NOMO-1 (cell line): ENCODE measurements at regions not wholly inside any gene's neighbourhood (a gene's known extent, or its start where the extent isn't known, plus 50 kb on each side); places are given as distances from the start of the nearest gene placed in this dataset.
"Not testable (repeated sequence)": the region's sequence is repeated elsewhere in the genome, so short reads cannot be mapped to it uniquely, and the experiment has no call there.

Experiments
- DNase-seq, 2 experiments: peaks; one replicate each; lab custom pipeline; 2025; ENCODE audit not compliant: unreplicated experiment in 2 of 2; lab: John Stamatoyannopoulos, UW

DNA sequence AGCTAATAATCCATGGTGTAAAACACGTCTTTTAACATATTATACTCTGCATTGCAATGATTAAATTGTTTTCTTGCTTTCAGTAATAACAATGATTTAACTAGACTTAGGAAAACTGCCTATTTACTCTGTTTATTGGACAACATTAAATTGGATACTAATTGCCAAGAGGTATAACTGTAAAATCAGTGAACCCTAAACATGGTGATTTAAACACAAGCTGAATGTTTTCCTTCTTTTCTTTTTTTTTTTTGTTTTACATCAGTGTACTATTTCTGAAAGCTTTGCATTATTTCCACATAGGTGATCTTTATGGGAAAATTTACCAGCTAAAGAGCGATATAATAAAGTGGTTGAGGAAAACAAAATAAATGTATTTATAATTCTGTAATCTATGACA, 276.7 kb downstream of the PCDH7 start:
- DNase-seq: no peak

DNA sequence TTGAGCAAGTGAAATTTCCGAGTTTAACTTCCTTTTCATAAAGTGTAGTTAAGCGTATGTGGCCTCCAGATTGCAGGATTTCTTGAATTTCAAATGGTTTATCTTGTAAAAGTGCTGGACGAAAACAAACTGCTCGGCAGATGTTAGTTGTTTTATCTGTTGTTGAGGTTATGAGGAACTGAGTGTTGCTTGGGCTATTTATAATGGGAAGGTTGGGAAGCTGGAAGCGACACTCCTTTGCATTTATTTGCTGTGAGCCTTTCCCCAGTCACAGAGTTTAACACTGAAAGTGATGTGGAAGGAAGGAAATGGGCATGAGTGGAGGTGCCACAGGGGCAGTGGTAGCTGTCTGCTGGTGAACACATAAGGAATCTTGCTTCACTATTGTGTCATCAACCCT, 284.9 kb downstream of the PCDH7 start:
- no peak for DNase-seq

DNA sequence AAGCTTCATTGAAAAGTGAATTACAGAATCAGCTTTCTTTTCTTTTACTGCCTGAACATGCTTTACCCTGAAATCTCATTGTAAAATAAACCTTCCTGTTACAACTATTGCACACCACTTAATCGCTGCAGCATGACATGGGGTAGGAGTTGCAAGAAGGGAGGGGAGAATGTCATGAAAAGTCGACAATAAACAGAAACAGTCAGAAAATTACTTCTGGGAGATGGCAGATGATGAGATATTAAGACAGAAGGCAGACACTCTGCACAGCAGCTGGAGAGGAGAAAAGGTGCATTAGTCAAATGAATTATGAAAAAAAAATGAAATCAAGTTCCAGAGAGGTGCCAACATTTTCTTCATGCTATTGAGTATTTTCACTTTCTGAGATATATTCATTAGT, 287.7 kb downstream of the PCDH7 start:
- DNase-seq: no peak

DNA sequence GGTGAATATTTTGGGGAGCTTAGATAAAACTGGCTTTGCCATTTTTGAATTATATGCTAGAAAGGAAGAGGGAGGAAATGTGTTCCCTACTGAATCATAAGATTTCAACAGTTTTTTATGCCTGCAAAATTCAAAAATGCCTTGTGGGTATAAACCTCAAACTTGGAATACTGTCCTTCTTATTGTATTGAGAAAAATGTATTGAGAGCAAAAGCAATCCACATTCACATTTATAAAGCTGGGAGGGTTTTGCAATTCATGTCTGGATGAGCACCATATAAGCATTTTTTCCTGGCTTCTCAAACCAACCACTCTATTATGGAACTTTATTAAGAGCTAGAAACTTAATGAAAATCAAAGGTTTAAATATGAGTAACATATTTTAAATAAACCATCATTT, 289.8 kb downstream of the PCDH7 start:
- no peak for DNase-seq

DNA sequence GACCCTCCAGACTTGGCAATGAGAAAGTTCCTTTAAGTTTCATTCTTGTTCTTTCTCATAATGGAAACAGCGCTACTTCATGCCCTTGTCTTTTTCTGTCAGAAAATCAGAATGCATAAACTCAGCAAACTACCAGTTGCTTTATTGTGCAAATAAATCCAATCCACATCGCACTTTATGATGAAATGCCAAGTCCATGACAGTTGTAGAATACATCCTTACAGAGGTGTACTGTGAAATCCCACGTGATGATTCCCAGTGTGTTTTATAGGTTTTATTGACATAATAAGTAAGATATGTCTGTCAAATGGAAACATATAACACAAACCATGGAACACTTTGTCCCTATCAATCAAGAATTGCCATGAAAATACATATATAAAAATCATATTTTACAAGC, 295.0 kb downstream of the PCDH7 start:
- no peak for DNase-seq

DNA sequence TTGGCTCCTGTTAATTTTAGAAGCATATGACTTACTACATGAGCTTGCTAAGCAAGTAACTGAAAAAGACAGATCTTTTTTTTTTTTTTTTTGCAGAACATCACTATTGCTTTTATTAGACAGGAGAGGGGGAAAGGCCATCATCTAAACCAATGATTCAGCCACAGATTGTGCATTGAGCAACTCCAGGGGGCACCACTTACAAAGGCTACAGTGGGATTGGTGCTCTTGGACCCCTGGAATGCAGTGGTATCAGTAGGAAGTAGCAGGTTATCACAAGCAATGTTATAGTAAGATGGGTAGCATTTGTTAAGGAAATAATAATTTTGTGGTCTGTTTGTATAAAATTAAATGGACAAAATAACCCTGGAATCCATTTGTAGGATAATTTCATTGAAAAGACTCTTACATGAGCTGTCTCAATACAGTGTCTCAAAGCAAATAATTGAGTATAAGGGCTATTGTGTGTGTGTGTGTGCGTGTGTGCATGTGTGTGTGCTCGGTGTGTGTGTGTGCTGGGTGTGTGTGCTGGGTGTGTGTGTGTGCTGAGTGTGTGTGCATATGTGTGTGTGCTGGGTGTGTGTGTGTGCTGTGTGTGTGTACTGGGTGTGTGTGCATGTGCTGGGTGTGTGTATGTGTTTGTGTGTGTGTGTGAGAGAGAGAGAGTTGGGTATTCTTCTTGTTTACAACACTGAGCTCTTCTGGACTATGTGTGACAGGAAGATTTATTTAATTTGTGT, 296.3 kb downstream of the PCDH7 start:
- DNase-seq: no peak

DNA sequence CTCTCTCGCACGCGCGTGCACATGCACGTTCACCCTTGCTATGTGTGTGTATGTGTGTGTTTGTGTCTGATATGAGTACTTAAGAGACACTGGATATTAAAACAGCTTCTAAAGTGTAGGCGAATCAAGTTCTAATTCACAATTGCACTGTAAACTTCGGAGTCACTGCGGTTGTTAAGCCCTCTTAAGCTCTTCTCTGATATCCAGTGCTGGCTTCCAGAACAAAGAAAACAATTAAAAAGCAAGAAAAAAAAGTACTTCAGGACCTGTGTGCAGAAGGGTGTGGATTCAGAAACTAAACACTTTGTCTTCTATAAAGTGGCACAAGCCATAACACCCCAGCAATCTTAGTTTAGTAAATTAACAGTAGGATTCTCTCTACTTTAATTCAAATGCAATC, 300.2 kb downstream of the PCDH7 start:
- DNase-seq: no peak

DNA sequence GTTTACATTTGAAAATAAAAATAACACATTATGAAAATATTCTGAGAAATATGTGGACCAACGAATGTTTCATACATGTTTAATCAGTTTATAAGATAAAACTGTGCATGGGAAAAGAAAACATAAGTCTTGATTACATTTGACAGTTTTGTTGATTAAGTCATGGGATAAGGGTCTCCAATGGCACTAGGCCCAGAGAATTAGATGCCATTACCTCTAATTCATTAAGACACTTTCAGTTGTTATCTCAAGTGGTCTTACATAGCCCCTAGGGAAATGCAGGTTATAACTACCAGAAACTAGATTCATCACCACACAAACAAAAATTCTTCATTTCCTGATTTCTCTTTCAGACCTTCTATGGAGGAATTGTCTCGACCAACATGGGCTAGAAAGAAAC, 300.8 kb downstream of the PCDH7 start:
- DNase-seq: no peak

DNA sequence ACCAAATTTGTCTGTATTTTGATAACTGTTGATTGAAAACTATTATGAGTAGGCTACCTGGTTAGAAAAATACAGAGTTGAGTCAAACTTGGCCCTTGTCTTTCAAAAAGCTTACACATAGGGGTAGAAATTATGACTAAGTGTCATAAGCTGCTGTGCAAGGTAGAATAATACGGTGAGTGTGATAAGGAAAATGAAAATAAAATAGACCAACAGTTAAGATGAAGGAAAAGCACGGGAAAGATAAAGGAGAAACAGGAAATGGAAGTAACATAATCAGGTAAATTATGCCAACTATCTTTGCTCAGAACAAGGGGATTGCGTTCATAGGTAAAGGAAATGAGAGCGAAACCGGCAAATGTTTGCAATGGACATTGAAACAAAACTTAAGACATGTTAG, 302.5 kb downstream of the PCDH7 start:
- DNase-seq: no peak

DNA sequence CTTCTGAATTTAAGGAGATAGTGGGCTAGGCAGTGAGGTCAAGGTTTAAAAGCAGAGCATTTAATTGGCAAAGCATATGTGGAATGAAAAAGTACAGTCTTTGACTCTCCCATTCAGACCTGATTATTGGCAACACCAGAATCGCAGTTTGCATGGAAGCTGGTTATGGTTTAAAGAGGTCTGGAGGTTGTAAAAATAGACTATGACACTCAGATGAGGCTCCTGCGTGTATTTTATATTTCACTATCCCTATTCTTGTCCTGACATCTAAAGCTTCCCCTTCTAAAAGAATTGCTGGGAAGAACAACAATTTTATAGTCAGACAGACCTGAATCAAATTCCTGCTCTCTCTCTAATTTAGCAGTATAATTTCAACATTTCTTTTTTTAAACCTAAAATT, 302.9 kb downstream of the PCDH7 start:
- DNase-seq: no peak

DNA sequence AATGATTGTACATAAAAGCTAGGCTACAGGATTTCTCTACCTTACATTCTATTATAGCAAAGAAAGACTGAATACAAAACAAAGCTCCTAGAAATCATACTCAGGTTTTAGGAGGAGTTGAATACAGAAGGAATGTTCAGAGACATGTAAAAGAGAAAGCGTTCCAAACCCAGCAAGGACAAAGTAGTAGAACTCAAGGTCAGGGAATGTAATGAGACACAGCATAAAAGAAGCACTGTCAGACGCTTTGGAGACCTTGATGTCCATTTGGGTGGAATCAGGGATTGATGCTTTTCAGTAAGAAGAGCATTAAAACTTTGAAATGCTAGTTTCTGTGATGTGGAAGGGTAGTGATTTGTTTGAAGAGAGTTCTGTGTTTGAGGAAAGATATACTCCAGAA, 303.6 kb downstream of the PCDH7 start:
- DNase-seq: no peak

DNA sequence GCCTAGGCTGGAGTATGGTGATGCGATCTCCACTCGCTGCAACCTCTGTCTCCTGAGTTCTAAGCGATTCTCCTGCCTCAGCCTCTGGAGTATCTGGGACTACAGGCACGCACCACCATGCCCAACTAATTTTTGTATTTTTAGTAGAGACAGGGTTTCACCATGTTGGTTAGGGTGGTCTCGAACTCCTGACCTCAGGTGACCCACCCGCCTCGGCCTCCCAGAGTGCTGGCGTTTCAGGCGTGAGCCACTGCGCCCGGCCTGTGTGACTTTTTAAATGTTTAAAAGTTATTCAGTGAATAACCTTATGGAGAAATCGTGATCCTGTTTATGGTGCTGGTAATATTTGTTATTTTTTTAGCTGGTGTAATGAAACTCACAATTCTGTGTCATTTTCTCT, 304.6 kb downstream of the PCDH7 start:
- not testable (repeated sequence) for DNase-seq

DNA sequence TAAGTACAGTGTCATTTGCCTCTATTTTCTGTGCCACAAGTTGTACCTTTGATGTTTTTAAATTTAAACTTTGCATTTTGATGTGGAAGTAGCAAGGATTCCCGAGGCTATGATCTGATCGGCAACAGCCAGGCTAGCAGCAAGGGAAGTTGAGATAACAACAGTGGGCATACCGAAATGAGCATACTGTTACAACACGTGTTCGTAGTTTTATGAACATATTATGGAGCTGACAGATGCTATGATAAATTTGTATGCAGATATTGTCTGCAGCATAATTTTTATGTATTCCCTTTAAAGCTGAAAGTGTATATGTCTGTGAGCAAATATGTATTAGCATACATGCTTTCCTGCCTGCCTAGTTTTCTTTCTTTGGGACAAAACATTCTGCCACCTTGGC, 306.1 kb downstream of the PCDH7 start:
- DNase-seq: no peak

DNA sequence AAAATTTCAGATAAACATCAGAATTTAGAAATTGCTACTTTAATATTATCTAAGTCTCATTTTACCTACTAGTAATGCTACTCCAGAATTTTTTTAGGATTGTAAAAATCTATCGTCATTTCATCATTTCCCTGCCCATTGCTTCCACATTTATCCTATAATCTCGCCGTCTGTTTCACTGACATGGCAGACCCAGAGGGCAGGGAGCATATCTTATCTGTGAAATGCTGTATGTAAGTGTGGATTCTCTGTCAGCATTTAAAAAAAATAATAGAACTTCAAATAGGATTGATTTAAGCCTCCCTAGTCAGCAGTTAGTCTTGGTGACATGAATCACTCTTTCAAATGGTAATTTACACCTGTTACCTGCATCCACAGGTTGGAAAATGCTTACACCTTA, 314.4 kb downstream of the PCDH7 start:
- DNase-seq: no peak

DNA sequence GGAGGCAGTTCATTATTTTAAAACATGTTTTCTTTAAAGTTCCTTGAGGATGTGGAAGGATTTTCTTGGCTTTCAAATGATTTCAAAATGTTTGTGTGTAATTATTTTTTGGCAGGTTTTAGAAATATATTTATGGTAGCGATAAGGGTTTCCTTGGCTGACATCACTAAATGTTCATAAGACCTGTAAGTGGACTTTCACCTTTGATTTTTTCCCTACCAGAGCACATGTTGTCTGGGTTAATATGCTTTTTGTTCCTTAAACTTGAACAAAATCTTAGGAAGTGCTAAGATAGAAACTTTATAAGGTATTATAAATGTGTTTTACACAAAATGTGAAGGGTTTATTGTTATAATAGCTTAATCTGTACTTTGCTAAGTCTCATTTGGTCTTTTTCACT, 315.6 kb downstream of the PCDH7 start:
- DNase-seq: no peak

DNA sequence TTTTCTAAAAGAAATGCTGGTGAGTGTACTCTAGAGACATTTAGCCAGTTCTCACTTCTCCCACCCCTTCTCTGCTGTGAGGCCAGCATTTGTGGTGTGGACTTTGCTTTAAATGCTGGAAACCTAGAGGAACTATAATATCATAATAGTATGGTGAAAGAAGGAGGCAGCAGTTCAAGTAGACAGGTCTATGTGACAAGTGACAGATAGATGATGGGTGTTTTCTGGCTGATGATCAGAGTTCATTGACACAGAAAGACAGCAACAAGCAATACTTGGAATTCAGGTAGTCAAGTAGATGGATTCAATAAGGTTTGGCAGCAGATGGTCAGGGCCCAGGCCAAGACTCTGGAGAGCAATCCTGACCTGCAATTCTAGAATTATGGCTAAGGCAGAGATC, 317.5 kb downstream of the PCDH7 start:
- no peak for DNase-seq

DNA sequence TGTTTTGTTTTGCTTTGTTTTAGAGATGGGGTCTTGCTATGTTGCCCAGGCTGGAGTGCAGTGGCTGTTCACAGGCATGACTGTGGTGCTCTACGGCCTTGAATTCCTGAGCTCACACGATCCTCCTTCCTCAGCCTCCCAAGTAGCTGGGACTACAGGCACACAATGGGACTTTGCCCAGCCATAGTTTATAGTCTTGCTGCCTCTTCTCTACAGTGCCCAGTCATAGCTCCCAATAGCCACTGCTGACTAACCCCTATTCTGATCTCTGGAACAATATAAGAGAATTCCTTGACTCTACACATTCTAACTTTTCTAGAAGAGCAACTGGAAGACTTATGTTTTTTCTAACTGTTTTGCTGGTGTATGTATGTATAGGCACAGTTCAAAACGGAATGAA, 319.2 kb downstream of the PCDH7 start:
- no peak for DNase-seq

DNA sequence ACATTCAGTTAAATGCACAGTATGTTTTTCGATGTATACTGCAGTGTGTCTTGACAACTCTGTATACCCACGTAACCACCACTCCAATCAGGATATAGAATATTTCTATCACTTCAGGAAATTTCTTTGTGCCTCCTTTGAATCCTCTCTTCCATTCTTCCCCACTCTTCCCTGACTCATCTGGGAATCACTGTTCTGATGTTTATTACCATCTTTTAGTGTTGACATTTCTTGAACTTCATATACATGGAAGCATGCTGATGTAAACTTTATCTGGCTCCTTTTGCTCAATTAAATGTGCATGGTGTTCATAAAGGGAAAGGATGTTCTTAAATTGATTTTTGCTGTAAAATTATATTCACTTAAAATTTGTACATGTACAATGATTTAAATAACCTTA, 319.9 kb downstream of the PCDH7 start:
- no peak for DNase-seq

DNA sequence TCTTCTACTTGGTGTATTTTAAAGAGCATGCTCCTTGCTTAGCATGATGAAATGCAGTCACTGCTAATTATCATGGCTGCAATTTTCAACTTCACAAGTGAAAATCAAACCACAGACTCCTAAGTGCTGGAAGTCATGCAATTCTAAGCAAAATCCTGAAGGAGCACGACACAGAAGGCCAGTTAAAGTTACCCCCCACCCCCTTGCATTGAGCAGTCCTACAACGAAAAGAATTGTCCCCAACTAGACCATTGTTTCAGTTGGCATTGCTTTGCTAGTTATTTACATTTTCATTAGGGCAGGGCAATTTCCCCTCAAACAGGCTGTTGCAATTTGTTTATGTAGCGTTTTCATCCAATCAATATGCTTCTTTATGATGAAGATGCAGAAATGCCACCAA, 321.2 kb downstream of the PCDH7 start:
- no peak for DNase-seq

DNA sequence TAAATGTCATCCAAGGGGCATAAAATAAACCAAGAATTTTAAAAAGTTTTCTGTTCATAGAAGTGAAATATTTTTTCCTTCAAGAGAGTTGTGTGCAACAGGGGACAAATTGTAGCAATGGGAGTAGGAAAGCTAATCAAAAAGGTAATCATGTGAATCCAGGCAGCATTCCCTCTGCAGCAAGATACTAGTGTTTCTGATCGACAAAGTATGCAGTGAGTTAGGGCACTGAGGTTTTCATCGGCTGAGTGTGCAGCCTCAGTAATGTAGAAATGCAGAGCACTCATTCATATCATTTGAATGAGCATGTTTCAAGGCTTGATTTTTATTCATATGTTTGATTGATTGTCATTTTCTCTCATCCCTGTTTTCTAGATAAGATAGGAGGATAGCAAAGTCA, 321.7 kb downstream of the PCDH7 start:
- no peak for DNase-seq

DNA sequence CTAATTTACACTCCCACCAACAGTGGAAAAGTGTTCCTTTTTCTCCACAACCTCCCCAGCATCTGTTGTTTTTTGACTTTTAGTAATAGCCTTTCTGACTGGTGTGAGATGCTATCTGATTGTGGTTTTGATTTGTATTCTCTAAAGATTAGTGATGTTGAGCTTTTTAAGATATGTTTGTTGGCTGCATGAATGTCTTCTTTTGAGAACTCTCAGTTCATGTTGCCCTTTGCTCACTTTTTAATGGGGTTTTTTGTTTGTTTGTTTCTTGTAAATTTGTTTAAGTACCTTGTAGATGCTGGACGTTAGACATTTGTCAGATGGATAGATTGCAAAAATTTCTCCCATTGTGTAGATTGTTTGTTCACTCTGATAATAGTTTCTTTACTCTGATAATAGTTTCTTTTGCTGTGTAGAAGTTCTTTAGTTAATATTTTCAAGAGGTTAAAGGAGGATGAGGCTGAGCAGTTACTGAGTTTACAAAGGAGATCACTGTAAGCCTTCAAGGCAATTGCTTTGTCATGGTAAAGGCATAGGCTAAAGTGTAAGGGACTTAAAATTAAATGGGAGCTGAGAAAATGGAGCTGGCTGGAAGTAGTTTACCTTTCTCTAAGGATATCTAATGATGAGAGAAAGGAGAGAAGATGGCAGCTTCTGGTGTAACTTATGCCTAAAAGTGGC, 323.4 kb downstream of the PCDH7 start:
- no peak for DNase-seq

DNA sequence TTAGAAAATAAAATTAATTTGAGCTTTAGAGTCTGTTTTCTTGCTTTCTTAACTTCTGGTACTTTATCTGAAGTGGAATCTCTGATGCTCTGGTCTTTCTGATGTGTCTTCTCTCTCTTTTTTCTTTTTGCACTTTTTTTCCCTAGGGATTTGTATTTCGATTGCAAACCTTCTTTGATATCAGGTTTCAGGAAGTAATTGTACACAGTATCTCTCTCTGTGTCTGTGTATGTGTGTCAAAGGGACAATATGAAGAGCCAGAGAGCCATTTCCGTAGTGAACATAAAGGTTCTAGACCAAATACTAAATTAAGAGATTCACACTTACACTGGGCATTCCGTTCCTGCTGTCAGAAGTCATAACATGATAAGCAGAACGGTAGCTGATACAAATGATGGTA, 325.0 kb downstream of the PCDH7 start:
- no peak for DNase-seq
